K562 (cell line): ENCODE measurements at regions not wholly inside any gene's neighbourhood (a gene's known extent, or its start where the extent isn't known, plus 50 kb on each side); places are given as distances from the start of the nearest gene placed in this dataset.

Source experiments
- EZH2 ChIP-seq: IDR thresholded peaks from 2 replicates; pipeline ENCODE4 v1.6.1; 2012; ENCODE audit warnings: low read depth, mild to moderate bottlenecking, inconsistent platforms, low read length, borderline replicate concordance
- POLR2AphosphoS5 ChIP-seq: IDR thresholded peaks from 2 replicates; pipeline ENCODE4 v1.6.1; 2011; ENCODE audit warnings: mild to moderate bottlenecking, low read depth, low read length, moderate library complexity; ENCODE audit not compliant: control insufficient read depth, insufficient read depth
- ZNF274 ChIP-seq: IDR thresholded peaks from 2 replicates; pipeline ENCODE4 v1.6.1; 2011; ENCODE audit warnings: low read depth, mild to moderate bottlenecking, low read length, moderate library complexity, borderline replicate concordance
- TF ChIP-seq, protein P1 (sequence below): fragments of 450-650 bp; formaldehyde crosslinking; conservative IDR thresholded peaks from 2 replicates; pipeline ENCODE4 v1.4.0; 2022; ENCODE audit warnings: mild to moderate bottlenecking, missing genetic modification characterization
- TF ChIP-seq, protein P2 (sequence below): fragments of 250-450 bp; sonication (Bioruptor Pico); IDR thresholded peaks from 2 replicates; pipeline ENCODE4 v1.5.0; 2020; ENCODE audit warnings: mild to moderate bottlenecking

DNA sequence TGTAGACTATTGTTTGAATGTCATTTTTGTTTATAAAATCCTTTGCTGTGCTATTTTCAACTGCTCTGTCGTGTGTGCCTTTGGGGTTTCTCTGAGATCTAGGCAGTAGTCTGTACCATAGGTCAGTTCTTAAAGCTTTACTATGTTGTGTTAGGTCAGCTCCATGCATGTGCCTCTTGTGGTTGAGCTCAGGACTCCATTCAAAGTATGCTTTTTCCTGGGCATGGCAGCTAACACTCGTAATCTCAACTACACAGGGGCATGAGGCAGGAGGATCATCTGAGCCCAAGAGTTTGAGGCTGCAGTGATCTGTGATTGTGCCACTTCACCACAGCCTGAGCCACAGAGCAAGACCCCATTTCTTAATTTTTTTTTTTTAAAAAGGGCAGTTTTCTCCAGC is 174.4 kb upstream of the SPHKAP start:
- TF ChIP-seq, protein P1, sequence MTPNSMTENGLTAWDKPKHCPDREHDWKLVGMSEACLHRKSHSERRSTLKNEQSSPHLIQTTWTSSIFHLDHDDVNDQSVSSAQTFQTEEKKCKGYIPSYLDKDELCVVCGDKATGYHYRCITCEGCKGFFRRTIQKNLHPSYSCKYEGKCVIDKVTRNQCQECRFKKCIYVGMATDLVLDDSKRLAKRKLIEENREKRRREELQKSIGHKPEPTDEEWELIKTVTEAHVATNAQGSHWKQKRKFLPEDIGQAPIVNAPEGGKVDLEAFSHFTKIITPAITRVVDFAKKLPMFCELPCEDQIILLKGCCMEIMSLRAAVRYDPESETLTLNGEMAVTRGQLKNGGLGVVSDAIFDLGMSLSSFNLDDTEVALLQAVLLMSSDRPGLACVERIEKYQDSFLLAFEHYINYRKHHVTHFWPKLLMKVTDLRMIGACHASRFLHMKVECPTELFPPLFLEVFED (CRISPR knock-in tag), result no peak
- TF ChIP-seq, protein P2, sequence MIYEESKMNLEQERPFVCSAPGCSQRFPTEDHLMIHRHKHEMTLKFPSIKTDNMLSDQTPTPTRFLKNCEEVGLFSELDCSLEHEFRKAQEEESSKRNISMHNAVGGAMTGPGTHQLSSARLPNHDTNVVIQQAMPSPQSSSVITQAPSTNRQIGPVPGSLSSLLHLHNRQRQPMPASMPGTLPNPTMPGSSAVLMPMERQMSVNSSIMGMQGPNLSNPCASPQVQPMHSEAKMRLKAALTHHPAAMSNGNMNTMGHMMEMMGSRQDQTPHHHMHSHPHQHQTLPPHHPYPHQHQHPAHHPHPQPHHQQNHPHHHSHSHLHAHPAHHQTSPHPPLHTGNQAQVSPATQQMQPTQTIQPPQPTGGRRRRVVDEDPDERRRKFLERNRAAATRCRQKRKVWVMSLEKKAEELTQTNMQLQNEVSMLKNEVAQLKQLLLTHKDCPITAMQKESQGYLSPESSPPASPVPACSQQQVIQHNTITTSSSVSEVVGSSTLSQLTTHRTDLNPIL (CRISPR knock-in tag), result no peak
- no peak for TF ChIP-seq EZH2
- TF ChIP-seq ZNF274, result no peak
- no peak for TF ChIP-seq POLR2AphosphoS5
